Astrocyte (in vitro differentiated cells and primary cell): ENCODE measurements at regions not wholly inside any gene's neighbourhood (a gene's known extent, or its start where the extent isn't known, plus 50 kb on each side); places are given as distances from the start of the nearest gene placed in this dataset.

Source experiments
- DNase-seq: peaks from one replicate; pipeline ENCODE4 v3.0.0-alpha.2; 2010; ENCODE audit warnings: low read depth
- FAIRE-seq: peaks from 2 replicates; lab custom pipeline; 2011; peaks lifted over from hg19 to GRCh38; lab: Jason Lieb, UNC
- H2AFZ ChIP-seq: 2 replicates; pipeline ENCODE4 v1.6.0; 2012; ENCODE audit warnings: low read depth, low read length, inconsistent platforms
- H3K27ac ChIP-seq: 2 replicates; pipeline ENCODE4 v1.5.1; 2011; ENCODE audit warnings: low read depth, low read length, inconsistent platforms
- H3K27me3 ChIP-seq: 2 replicates; pipeline ENCODE4 v1.6.0; 2011; ENCODE audit warnings: low read length, inconsistent platforms; ENCODE audit not compliant: insufficient read depth
- H3K36me3 ChIP-seq: 2 replicates; pipeline ENCODE4 v1.5.1; 2011; ENCODE audit warnings: low read length, inconsistent platforms; ENCODE audit not compliant: insufficient read depth
- H3K4me1 ChIP-seq: 2 replicates; pipeline ENCODE4 v1.5.1; 2011; ENCODE audit warnings: low read length, inconsistent platforms; ENCODE audit not compliant: insufficient read depth
- H3K4me2 ChIP-seq: 2 replicates; pipeline ENCODE4 v1.6.0; 2012; ENCODE audit warnings: low read length, inconsistent platforms
- H3K4me3 ChIP-seq: 2 replicates; pipeline ENCODE4 v1.5.1; 2011; ENCODE audit warnings: low read depth, mild to moderate bottlenecking, low read length, inconsistent platforms; ENCODE audit not compliant: insufficient read depth
- H3K79me2 ChIP-seq: 2 replicates; pipeline ENCODE4 v1.6.0; 2012; ENCODE audit warnings: mild to moderate bottlenecking, low read length, inconsistent platforms; ENCODE audit not compliant: insufficient read depth
- H3K9ac ChIP-seq: 2 replicates; pipeline ENCODE4 v1.6.0; 2012; ENCODE audit warnings: mild to moderate bottlenecking, low read length, inconsistent platforms
- H3K9me3 ChIP-seq: 2 replicates; pipeline ENCODE4 v1.5.1; 2012; ENCODE audit warnings: low read depth, mild to moderate bottlenecking, low read length, inconsistent platforms; ENCODE audit not compliant: insufficient read depth
- H4K20me1 ChIP-seq: 2 replicates; pipeline ENCODE4 v1.6.0; 2012; ENCODE audit warnings: low read length, inconsistent platforms; ENCODE audit not compliant: insufficient read depth
- H3K27ac Mint-ChIP-seq: one replicate; pipeline ENCODE4 v1.8.0; 2021; ENCODE audit warnings: mild to moderate bottlenecking, mixed read lengths; ENCODE audit not compliant: unreplicated experiment
- H3K27me3 Mint-ChIP-seq: one replicate; pipeline ENCODE4 v1.8.0; 2021; ENCODE audit warnings: low read depth, mixed read lengths; ENCODE audit not compliant: unreplicated experiment
- H3K36me3 Mint-ChIP-seq: one replicate; pipeline ENCODE4 v1.8.0; 2021; ENCODE audit warnings: low read depth, mixed read lengths; ENCODE audit not compliant: unreplicated experiment
- H3K4me1 Mint-ChIP-seq: one replicate; pipeline ENCODE4 v1.8.0; 2021; ENCODE audit warnings: low read depth, mixed read lengths; ENCODE audit not compliant: unreplicated experiment
- H3K4me3 Mint-ChIP-seq: one replicate; pipeline ENCODE4 v1.8.0; 2021; ENCODE audit warnings: mild to moderate bottlenecking, moderate library complexity, mixed read lengths; ENCODE audit not compliant: unreplicated experiment
- H3K9me3 Mint-ChIP-seq: one replicate; pipeline ENCODE4 v1.8.0; 2021; ENCODE audit warnings: mild to moderate bottlenecking, mixed read lengths; ENCODE audit not compliant: unreplicated experiment
- EZH2 ChIP-seq: IDR thresholded peaks from 2 replicates; pipeline ENCODE4 v1.6.1; 2012; ENCODE audit warnings: mild to moderate bottlenecking, low read length, inconsistent platforms; ENCODE audit not compliant: insufficient read depth
- TF ChIP-seq, protein P1 (sequence below): IDR thresholded peaks from 2 replicates; pipeline ENCODE4 v1.5.1; 2011; ENCODE audit warnings: low read depth, mild to moderate bottlenecking, inconsistent platforms, low read length, moderate library complexity; ENCODE audit not compliant: insufficient read depth

DNA sequence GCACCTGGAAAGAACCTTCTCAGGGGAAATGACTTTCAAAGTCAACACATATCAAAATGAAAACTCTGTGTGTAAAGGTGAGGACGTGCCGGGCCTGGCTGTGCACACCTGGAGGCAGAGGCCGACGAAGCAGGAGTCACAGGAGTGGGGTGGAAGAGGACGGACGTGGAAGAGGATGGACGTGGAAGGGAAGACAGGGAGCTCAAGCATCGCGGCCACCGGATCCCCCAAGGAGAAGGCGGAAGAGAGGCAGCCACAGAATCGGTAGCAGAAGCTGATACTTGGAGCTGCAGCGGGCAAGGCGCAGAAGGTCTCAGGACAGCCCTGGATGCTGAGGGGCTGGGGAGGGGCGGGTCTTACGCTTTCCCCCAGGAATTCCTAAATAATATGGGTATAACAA, 519.8 kb downstream of the BRD1 start:
- no peak for FAIRE-seq
- Mint-ChIP-seq H3K27me3 (peaks cover 50% of the 10 kb centered on the region), H3K4me1 (no peaks in the 10 kb centered on the region), H3K4me3 (no peak overlapping the region), H3K9me3 (no peaks in the 10 kb centered on the region), H3K36me3 (no peaks in the 10 kb centered on the region), H3K27ac (no peak overlapping the region)
- H2AFZ ChIP-seq, result no peak overlapping the region
- H3K27ac ChIP-seq, result no peak overlapping the region
- no peaks in the 10 kb centered on the region for H3K79me2 ChIP-seq
- H4K20me1 ChIP-seq, result no peaks in the 10 kb centered on the region
- H3K9me3 ChIP-seq, result no peaks in the 10 kb centered on the region
- H3K27me3 ChIP-seq, result no peaks in the 10 kb centered on the region
- no peaks in the 10 kb centered on the region for H3K4me1 ChIP-seq
- no peaks in the 10 kb centered on the region for H3K36me3 ChIP-seq
- no peak for DNase-seq
- no peak overlapping the region for H3K4me3 ChIP-seq
- no peak overlapping the region for H3K9ac ChIP-seq
- H3K4me2 ChIP-seq, result no peak overlapping the region
- no peak for TF ChIP-seq EZH2
- TF ChIP-seq, protein P1, sequence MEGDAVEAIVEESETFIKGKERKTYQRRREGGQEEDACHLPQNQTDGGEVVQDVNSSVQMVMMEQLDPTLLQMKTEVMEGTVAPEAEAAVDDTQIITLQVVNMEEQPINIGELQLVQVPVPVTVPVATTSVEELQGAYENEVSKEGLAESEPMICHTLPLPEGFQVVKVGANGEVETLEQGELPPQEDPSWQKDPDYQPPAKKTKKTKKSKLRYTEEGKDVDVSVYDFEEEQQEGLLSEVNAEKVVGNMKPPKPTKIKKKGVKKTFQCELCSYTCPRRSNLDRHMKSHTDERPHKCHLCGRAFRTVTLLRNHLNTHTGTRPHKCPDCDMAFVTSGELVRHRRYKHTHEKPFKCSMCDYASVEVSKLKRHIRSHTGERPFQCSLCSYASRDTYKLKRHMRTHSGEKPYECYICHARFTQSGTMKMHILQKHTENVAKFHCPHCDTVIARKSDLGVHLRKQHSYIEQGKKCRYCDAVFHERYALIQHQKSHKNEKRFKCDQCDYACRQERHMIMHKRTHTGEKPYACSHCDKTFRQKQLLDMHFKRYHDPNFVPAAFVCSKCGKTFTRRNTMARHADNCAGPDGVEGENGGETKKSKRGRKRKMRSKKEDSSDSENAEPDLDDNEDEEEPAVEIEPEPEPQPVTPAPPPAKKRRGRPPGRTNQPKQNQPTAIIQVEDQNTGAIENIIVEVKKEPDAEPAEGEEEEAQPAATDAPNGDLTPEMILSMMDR, result no peak

- no peaks in the 10 kb centered on the region for H4K20me1 ChIP-seq
- H3K9me3 Mint-ChIP-seq, result no peaks in the 10 kb centered on the region
- TF ChIP-seq EZH2, result no peak
- TF ChIP-seq, protein P1, result no peak
- H3K36me3 Mint-ChIP-seq, result no peaks in the 10 kb centered on the region
- no peak overlapping the region for H3K27ac Mint-ChIP-seq
- DNase-seq (no peak), FAIRE-seq (no peak)
- H3K79me2 ChIP-seq, result no peaks in the 10 kb centered on the region
- no peak overlapping the region for H3K4me3 ChIP-seq
- no peaks in the 10 kb centered on the region for H3K27me3 ChIP-seq
- H3K27ac ChIP-seq, result no peak overlapping the region
- no peak overlapping the region for H3K9ac ChIP-seq
- H3K4me1 ChIP-seq, result no peaks in the 10 kb centered on the region
- no peaks in the 10 kb centered on the region for H3K9me3 ChIP-seq
- no peak overlapping the region for H3K4me2 ChIP-seq
- peaks cover 51% of the 10 kb centered on the region for H3K27me3 Mint-ChIP-seq
- H3K36me3 ChIP-seq, result no peaks in the 10 kb centered on the region
- H3K4me1 Mint-ChIP-seq, result no peaks in the 10 kb centered on the region
- H2AFZ ChIP-seq, result no peak overlapping the region
- H3K4me3 Mint-ChIP-seq, result no peak overlapping the region
Measured at GRCh38 chr22:49307481-49307830, 520.2 kb downstream of the BRD1 start.

GRCh38 chr22:49306632-49307480, 520.8 kb downstream of the BRD1 start:
- Histone ChIP-seq H3K27me3 (no peaks in the 10 kb centered on the region), H3K27ac (no peak overlapping the region), H3K4me1 (no peaks in the 10 kb centered on the region), H3K79me2 (no peaks in the 10 kb centered on the region), H2AFZ (no peak overlapping the region), H3K4me2 (no peak overlapping the region), H3K9me3 (no peaks in the 10 kb centered on the region), H3K4me3 (no peak overlapping the region), H3K36me3 (no peaks in the 10 kb centered on the region), H3K9ac (no peak overlapping the region), H4K20me1 (no peaks in the 10 kb centered on the region)
- H3K4me1 Mint-ChIP-seq, result no peaks in the 10 kb centered on the region
- FAIRE-seq (no peak), DNase-seq (no peak)
- H3K27me3 Mint-ChIP-seq, result peaks cover 54% of the 10 kb centered on the region
- no peaks in the 10 kb centered on the region for H3K36me3 Mint-ChIP-seq
- no peak overlapping the region for H3K4me3 Mint-ChIP-seq
- no peaks in the 10 kb centered on the region for H3K9me3 Mint-ChIP-seq
- TF ChIP-seq EZH2, result no peak
- TF ChIP-seq, protein P1, result no peak
- H3K27ac Mint-ChIP-seq, result no peak overlapping the region
